Neutrophil (primary cell): ENCODE measurements at regions not wholly inside any gene's neighbourhood (a gene's known extent, or its start where the extent isn't known, plus 50 kb on each side); places are given as distances from the start of the nearest gene placed in this dataset.

Experiments
- H3K27ac ChIP-seq: fragments of 200-600 bp; sonication (generic); 2 replicates; pipeline ENCODE4 v1.5.1; 2016; ENCODE audit warnings: mild to moderate bottlenecking, moderate library complexity
- H3K27me3 ChIP-seq: fragments of 200-600 bp; sonication (generic); 2 replicates; pipeline ENCODE4 v1.6.0; 2016; ENCODE audit warnings: mild to moderate bottlenecking
- H3K36me3 ChIP-seq: fragments of 200-600 bp; sonication (generic); 2 replicates; pipeline ENCODE4 v1.5.1; 2017
- H3K4me1 ChIP-seq, 2 experiments: fragments of 200-600 bp in 1 of 2; sonication (generic) in 1 of 2; 1 replicate in 1 of 2; 2 replicates in 1 of 2; pipeline versions ENCODE4 v1.5.1 to v1.6.1; 2013 to 2016; ENCODE audit warnings: low read depth in 1 of 2, low read length in 1 of 2, mild to moderate bottlenecking in 1 of 2, moderate library complexity in 1 of 2; ENCODE audit not compliant: control insufficient read depth in 1 of 2, insufficient read depth in 1 of 2
- H3K4me3 ChIP-seq, 2 experiments: fragments of 200-600 bp in 1 of 2; sonication (generic) in 1 of 2; 1 replicate in 1 of 2; 2 replicates in 1 of 2; pipeline ENCODE4 v1.5.1; 2013 to 2016; ENCODE audit warnings: low read depth in 1 of 2, low read length in 1 of 2, mild to moderate bottlenecking in 1 of 2, moderate library complexity in 1 of 2
- H3K9me3 ChIP-seq: fragments of 200-600 bp; sonication (generic); 2 replicates; pipeline ENCODE4 v1.5.1; 2016
- TF ChIP-seq, protein P1 (sequence below): fragments of 200-600 bp; sonication (generic); IDR thresholded peaks from 2 replicates; pipeline ENCODE4 v1.5.1; 2016; ENCODE audit warnings: antibody characterized with exemption

GRCh38 chr4:185885604-185886003 is 73.6 kb upstream of the SORBS2 start:
- Histone ChIP-seq H3K4me1 (peaks cover 14 to 20% of the 10 kb centered on the region in 2 experiments), H3K27me3 (no peaks in the 10 kb centered on the region), H3K4me3 (no peak overlapping the region), H3K27ac (peak overlapping the region; percentile 40), H3K9me3 (no peaks in the 10 kb centered on the region), H3K36me3 (no peaks in the 10 kb centered on the region)
- TF ChIP-seq, protein P1, sequence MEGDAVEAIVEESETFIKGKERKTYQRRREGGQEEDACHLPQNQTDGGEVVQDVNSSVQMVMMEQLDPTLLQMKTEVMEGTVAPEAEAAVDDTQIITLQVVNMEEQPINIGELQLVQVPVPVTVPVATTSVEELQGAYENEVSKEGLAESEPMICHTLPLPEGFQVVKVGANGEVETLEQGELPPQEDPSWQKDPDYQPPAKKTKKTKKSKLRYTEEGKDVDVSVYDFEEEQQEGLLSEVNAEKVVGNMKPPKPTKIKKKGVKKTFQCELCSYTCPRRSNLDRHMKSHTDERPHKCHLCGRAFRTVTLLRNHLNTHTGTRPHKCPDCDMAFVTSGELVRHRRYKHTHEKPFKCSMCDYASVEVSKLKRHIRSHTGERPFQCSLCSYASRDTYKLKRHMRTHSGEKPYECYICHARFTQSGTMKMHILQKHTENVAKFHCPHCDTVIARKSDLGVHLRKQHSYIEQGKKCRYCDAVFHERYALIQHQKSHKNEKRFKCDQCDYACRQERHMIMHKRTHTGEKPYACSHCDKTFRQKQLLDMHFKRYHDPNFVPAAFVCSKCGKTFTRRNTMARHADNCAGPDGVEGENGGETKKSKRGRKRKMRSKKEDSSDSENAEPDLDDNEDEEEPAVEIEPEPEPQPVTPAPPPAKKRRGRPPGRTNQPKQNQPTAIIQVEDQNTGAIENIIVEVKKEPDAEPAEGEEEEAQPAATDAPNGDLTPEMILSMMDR, result no peak

GRCh38 chr4:185886832-185887524 is 75.0 kb upstream of the SORBS2 start:
- H3K36me3 ChIP-seq, result no peaks in the 10 kb centered on the region
- TF ChIP-seq, protein P1, result no peak
- H3K27ac ChIP-seq, result peak overlapping the region; percentile 54
- H3K9me3 ChIP-seq, result no peaks in the 10 kb centered on the region
- peak overlapping the region in 1 of 2 experiments; percentile 43 for H3K4me3 ChIP-seq
- H3K4me1 ChIP-seq, result peaks cover 14 to 20% of the 10 kb centered on the region in 2 experiments
- H3K27me3 ChIP-seq, result no peaks in the 10 kb centered on the region

DNA sequence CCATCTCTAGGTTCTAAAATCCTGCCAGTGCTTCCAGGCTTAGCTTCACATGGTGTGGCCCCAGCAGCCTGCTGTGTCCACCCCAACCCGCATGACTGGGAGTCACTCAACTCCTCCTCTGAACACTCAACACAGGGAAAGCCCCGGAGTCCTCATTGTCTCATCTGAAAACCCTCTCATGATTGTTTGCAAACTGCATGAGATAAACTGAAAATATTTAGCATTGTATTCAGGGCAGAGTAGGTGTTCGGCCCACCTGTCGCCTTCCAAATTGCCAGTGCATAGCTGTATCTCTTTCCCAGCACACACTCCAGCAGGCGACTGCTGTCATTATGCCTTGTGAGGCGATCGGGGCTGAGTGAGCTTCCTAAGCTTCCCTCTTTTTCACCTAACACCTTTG is 76.7 kb upstream of the SORBS2 start:
- H3K9me3 ChIP-seq, result no peaks in the 10 kb centered on the region
- no peak overlapping the region for H3K27ac ChIP-seq
- H3K4me3 ChIP-seq, result no peak overlapping the region
- TF ChIP-seq, protein P1, result no peak
- no peaks in the 10 kb centered on the region for H3K36me3 ChIP-seq
- peaks cover 14 to 20% of the 10 kb centered on the region in 2 experiments for H3K4me1 ChIP-seq
- H3K27me3 ChIP-seq, result no peaks in the 10 kb centered on the region

DNA sequence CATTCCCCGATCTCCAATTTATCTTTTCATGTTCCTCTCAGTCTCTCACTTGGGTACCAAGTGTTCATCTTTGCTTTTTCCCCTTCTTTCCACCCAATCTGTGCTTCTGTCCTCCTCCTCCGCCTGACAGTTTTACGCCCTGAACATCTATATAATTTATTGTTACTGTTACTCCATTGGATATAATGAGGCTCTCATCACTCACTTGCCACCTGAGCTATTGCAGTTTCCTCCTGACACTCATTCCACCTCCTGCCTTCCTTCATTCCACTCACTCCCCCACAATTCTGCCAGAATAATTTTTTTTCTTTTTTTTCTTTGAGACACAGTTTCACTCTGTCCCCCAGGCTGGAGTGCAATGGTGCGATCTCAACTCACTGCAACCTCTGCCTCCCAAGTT is 77.6 kb upstream of the SORBS2 start:
- Histone ChIP-seq H3K27me3 (no peaks in the 10 kb centered on the region), H3K9me3 (no peaks in the 10 kb centered on the region), H3K36me3 (no peaks in the 10 kb centered on the region), H3K4me3 (no peak overlapping the region), H3K4me1 (peaks cover 14 to 20% of the 10 kb centered on the region in 2 experiments), H3K27ac (no peak overlapping the region)
- TF ChIP-seq, protein P1, result no peak

- H3K9me3 ChIP-seq, result no peaks in the 10 kb centered on the region
- TF ChIP-seq, protein P1, result no peak
- H3K4me3 ChIP-seq, result no peak overlapping the region
- no peak overlapping the region for H3K27ac ChIP-seq
- no peaks in the 10 kb centered on the region for H3K27me3 ChIP-seq
- peaks cover 14 to 20% of the 10 kb centered on the region in 2 experiments for H3K4me1 ChIP-seq
- no peaks in the 10 kb centered on the region for H3K36me3 ChIP-seq
Measured at GRCh38 chr4:185890196-185890595, 78.2 kb upstream of the SORBS2 start.
